Endothelial cell of umbilical vein (primary cell): ENCODE measurements at regions not wholly inside any gene's neighbourhood (a gene's known extent, or its start where the extent isn't known, plus 50 kb on each side); places are given as distances from the start of the nearest gene placed in this dataset.

Experiments used
- EZH2 ChIP-seq: IDR thresholded peaks from 2 replicates; pipeline ENCODE4 v1.6.1; 2012; ENCODE audit warnings: borderline replicate concordance, low read depth, mild to moderate bottlenecking, moderate library complexity, low read length, inconsistent platforms; ENCODE audit not compliant: severe bottlenecking
- FOS ChIP-seq: IDR thresholded peaks from 2 replicates; pipeline ENCODE4 v1.6.1; 2011; ENCODE audit warnings: mild to moderate bottlenecking, low read length, moderate library complexity, borderline replicate concordance; ENCODE audit not compliant: insufficient read depth
- GATA2 ChIP-seq: IDR thresholded peaks from 2 replicates; pipeline ENCODE4 v1.7.0; 2011; ENCODE audit warnings: low read depth, mild to moderate bottlenecking, moderate library complexity, mixed read lengths, low read length; ENCODE audit not compliant: insufficient read length, insufficient read depth
- JUN ChIP-seq: IDR thresholded peaks from 2 replicates; pipeline ENCODE4 v1.6.1; 2011; ENCODE audit warnings: borderline replicate concordance, low read depth; ENCODE audit not compliant: insufficient read length, insufficient read depth
- MAX ChIP-seq: IDR thresholded peaks from 2 replicates; pipeline ENCODE4 v1.6.1; 2011; ENCODE audit not compliant: insufficient read depth, insufficient read length
- MYC ChIP-seq: IDR thresholded peaks from one replicate; pipeline ENCODE4 v1.6.1; 2011; ENCODE audit warnings: mild to moderate bottlenecking, low read depth, low read length
- POLR2A ChIP-seq: IDR thresholded peaks from 2 replicates; pipeline ENCODE4 v1.6.1; 2012; ENCODE audit warnings: low read depth, mild to moderate bottlenecking, control low read depth, low read length
- POLR2AphosphoS5 ChIP-seq: IDR thresholded peaks from 2 replicates; pipeline ENCODE4 v1.6.1; 2012; ENCODE audit warnings: low read depth, mild to moderate bottlenecking, control low read depth, low read length, moderate library complexity; ENCODE audit not compliant: insufficient read depth
- TF ChIP-seq, protein P1 (sequence below), 2 donors: IDR thresholded peaks; 1 replicate in 1 of 2; 2 replicates in 1 of 2; pipeline ENCODE4 v1.5.1; 2011; ENCODE audit warnings: low read length in 2 of 2, mild to moderate bottlenecking in 2 of 2, moderate library complexity in 2 of 2, control low read depth in 1 of 2, inconsistent platforms in 1 of 2, low read depth in 1 of 2; ENCODE audit not compliant: insufficient read depth in 1 of 2; ENCODE audit errors: extremely low read depth in 1 of 2

- TF ChIP-seq, protein P1, sequence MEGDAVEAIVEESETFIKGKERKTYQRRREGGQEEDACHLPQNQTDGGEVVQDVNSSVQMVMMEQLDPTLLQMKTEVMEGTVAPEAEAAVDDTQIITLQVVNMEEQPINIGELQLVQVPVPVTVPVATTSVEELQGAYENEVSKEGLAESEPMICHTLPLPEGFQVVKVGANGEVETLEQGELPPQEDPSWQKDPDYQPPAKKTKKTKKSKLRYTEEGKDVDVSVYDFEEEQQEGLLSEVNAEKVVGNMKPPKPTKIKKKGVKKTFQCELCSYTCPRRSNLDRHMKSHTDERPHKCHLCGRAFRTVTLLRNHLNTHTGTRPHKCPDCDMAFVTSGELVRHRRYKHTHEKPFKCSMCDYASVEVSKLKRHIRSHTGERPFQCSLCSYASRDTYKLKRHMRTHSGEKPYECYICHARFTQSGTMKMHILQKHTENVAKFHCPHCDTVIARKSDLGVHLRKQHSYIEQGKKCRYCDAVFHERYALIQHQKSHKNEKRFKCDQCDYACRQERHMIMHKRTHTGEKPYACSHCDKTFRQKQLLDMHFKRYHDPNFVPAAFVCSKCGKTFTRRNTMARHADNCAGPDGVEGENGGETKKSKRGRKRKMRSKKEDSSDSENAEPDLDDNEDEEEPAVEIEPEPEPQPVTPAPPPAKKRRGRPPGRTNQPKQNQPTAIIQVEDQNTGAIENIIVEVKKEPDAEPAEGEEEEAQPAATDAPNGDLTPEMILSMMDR (IDR thresholded peaks at IDR 0.05; ENCODE audit: extremely low read depth in 1 of 2, insufficient read depth in 1 of 2, low read depth in 1 of 2, low read length in 2 of 2): no peak
- TF ChIP-seq EZH2: no peak
- TF ChIP-seq POLR2A: no peak
- no peak for TF ChIP-seq POLR2AphosphoS5
- TF ChIP-seq MYC: no peak
- no peak for TF ChIP-seq GATA2
- no peak for TF ChIP-seq MAX
- TF ChIP-seq FOS: no peak
- TF ChIP-seq JUN: no peak
Measured at GRCh38 chr11:122340607-122341290, 224.7 kb upstream of the BLID start.
